Gastroesophageal sphincter (tissue), 4 donors: ENCODE measurements at regions not wholly inside any gene's neighbourhood (a gene's known extent, or its start where the extent isn't known, plus 50 kb on each side); places are given as distances from the start of the nearest gene placed in this dataset.

Experiments used
- ATAC-seq: fragments of 150-250 bp; one replicate; pipeline ENCODE4 v1.9.1; 2016; ENCODE audit warnings: mild to moderate bottlenecking, moderate library complexity
- H3K27ac ChIP-seq, 4 donors: fragments of 200-600 bp; sonication (generic) in 3 of 4; 1 replicate in 3 of 4; 2 replicates in 1 of 4; pipeline ENCODE4 v1.5.1; 2016 to 2019
- H3K27me3 ChIP-seq: fragments of 200-600 bp; sonication (generic); one replicate; pipeline ENCODE4 v1.5.1; 2019
- H3K36me3 ChIP-seq, 2 donors: fragments of 200-600 bp; sonication (generic); one replicate each; pipeline ENCODE4 v1.5.1; 2019; ENCODE audit warnings: control low read depth in 1 of 2
- H3K4me1 ChIP-seq, 3 donors: fragments of 200-600 bp; sonication (generic); 1 replicate in 2 of 3; 2 replicates in 1 of 3; pipeline ENCODE4 v1.5.1; 2016 to 2019; ENCODE audit warnings: control low read depth in 2 of 3
- H3K4me3 ChIP-seq, 2 donors: fragments of 200-600 bp; sonication (generic); one replicate each; pipeline ENCODE4 v1.5.1; 2019; ENCODE audit warnings: mild to moderate bottlenecking in 1 of 2, moderate library complexity in 1 of 2
- H3K9me3 ChIP-seq, 3 donors: fragments of 200-600 bp; sonication (generic); one replicate each; pipeline ENCODE4 v1.5.1; 2017 to 2019; ENCODE audit warnings: control low read depth in 2 of 3
- EP300 ChIP-seq: sonication (generic); formaldehyde crosslinking; IDR thresholded peaks from one replicate; pipeline ENCODE4 v1.6.1; 2017; ENCODE audit warnings: antibody characterized with exemption, mild to moderate bottlenecking
- POLR2A ChIP-seq, 2 donors: fragments of 450-650 bp; IDR thresholded peaks; one replicate each; pipeline ENCODE4 v1.6.1; 2017; ENCODE audit warnings: antibody characterized with exemption in 2 of 2, mild to moderate bottlenecking in 2 of 2, moderate library complexity in 1 of 2
- POLR2AphosphoS5 ChIP-seq: sonication (generic); formaldehyde crosslinking; IDR thresholded peaks from one replicate; pipeline ENCODE4 v1.6.1; 2017; ENCODE audit warnings: antibody characterized with exemption
- WGBS, 2 donors: methylation state at CpG; one replicate each; pipeline ENCODE4 v1.1.5; 2018; ENCODE audit warnings: low coverage in 1 of 2; 5-methylcytosine and 5-hydroxymethylcytosine counted together
- TF ChIP-seq, protein P1 (sequence below), 4 experiments: fragments of 200-600 bp in 2 of 4; fragments of 450-650 bp in 2 of 4; sonication (generic) in 1 of 4; IDR thresholded peaks; one replicate each; pipeline ENCODE4 v1.5.1; 2017 to 2019; ENCODE audit warnings: antibody characterized with exemption in 4 of 4, mild to moderate bottlenecking in 2 of 4, moderate library complexity in 2 of 4

DNA sequence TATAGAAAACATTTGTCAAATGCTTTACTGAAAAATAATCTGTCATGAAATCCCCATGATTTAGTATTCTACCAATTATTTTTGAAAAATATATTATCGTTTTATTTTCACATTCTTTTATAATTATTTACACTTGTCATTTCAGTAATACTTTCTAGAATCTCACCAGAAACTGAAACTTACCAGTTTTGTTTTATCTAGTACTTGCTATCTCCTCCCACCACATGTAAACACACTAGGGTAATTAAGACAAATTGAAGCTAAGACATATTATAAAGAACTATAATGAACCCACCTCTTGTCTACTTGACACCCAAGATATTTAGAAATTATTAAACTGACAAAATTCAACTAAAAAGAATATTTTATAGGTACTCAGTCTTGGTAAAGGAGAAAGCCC, 51.5 kb upstream of the GRM3 start:
- Histone ChIP-seq H3K36me3 (no peaks in the 10 kb centered on the region), H3K9me3 (peaks cover 0 to 12% (median 0%) of the 10 kb centered on the region in 3 donors), H3K4me1 (no peaks in the 10 kb centered on the region), H3K27ac (no peak overlapping the region), H3K4me3 (no peak overlapping the region), H3K27me3 (no peaks in the 10 kb centered on the region)
- no peak for TF ChIP-seq POLR2A (IDR thresholded peaks at IDR 0.05)
- TF ChIP-seq POLR2AphosphoS5, result no peak
- no peak for TF ChIP-seq EP300
- TF ChIP-seq, protein P1, sequence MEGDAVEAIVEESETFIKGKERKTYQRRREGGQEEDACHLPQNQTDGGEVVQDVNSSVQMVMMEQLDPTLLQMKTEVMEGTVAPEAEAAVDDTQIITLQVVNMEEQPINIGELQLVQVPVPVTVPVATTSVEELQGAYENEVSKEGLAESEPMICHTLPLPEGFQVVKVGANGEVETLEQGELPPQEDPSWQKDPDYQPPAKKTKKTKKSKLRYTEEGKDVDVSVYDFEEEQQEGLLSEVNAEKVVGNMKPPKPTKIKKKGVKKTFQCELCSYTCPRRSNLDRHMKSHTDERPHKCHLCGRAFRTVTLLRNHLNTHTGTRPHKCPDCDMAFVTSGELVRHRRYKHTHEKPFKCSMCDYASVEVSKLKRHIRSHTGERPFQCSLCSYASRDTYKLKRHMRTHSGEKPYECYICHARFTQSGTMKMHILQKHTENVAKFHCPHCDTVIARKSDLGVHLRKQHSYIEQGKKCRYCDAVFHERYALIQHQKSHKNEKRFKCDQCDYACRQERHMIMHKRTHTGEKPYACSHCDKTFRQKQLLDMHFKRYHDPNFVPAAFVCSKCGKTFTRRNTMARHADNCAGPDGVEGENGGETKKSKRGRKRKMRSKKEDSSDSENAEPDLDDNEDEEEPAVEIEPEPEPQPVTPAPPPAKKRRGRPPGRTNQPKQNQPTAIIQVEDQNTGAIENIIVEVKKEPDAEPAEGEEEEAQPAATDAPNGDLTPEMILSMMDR (IDR thresholded peaks at IDR 0.05), result no peak
- no peak for ATAC-seq
- 36 to 67% methylated on average over 1 of the region's 1 CpG for WGBS, 2 donors

DNA sequence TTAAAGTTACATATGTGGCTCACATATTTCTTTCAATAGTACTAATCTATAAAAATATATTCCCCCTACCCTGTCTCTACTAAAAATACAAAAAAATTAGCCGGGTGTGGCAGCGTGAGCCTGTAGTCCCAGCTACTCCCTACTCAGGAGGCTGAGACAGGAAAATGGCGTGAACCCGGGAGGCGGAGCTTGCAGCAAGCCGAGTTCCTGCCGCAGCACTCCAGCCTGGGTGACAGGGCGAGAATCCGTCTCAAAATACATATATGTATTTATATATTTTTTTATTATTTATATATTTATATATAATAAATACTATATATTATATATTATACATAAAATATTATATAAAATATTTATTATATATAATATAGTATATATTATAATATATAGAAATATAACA, 69.7 kb upstream of the GRM3 start:
- Histone ChIP-seq H3K4me3 (no peak overlapping the region), H3K9me3 (no peaks in the 10 kb centered on the region), H3K4me1 (no peaks in the 10 kb centered on the region), H3K27ac (no peak overlapping the region), H3K27me3 (no peaks in the 10 kb centered on the region), H3K36me3 (no peaks in the 10 kb centered on the region)
- TF ChIP-seq, protein P1 (IDR thresholded peaks at IDR 0.05), result no peak
- ATAC-seq, result no peak
- WGBS, 2 donors, result 85 to 90% methylated on average over 9 of the region's 9 CpGs

DNA sequence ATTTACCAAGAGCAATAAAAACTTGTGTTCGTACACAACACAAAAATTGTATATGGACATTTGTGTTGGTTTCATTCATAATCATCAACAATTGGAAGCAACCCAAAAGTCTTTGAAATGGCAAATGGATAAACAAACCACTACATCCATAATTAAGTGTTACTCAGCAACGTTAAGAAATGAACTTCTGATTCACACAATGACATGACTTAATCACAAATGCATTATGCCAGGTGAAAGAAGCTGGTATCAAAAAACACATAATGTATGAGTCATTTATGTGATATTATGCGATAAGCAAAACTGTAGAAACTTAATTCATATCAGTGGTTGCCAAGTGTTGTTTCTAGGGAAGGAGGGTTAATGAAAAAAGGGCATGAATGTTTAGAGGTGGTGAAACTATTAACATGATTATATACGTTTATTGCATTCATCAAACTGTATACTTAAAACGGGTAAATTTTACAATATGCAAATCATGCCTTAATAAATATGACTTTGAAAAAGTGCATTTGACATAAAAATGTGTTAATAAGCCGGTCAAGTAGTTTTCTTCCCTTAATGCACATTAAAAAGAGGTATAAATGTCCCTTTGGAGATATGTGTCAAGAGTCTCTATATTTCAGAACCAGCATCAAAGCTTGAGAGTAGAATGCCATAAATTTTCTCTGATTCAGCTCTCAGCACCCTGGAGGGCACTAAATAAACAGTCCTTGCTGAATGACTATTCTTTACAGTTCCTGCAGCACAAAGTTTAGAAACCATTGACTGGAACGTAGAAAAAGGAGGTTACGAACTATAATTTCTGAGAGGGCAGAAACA, 84.8 kb upstream of the GRM3 start:
- Histone ChIP-seq H3K27ac (no peak overlapping the region), H3K27me3 (no peaks in the 10 kb centered on the region), H3K4me3 (no peak overlapping the region), H3K4me1 (no peaks in the 10 kb centered on the region), H3K36me3 (no peaks in the 10 kb centered on the region), H3K9me3 (no peaks in the 10 kb centered on the region)
- ATAC-seq, result no peak
- WGBS, 2 donors, result 41 to 69% methylated on average over 8 of the region's 8 CpGs
- TF ChIP-seq EP300 (no peak), POLR2AphosphoS5 (no peak)

DNA sequence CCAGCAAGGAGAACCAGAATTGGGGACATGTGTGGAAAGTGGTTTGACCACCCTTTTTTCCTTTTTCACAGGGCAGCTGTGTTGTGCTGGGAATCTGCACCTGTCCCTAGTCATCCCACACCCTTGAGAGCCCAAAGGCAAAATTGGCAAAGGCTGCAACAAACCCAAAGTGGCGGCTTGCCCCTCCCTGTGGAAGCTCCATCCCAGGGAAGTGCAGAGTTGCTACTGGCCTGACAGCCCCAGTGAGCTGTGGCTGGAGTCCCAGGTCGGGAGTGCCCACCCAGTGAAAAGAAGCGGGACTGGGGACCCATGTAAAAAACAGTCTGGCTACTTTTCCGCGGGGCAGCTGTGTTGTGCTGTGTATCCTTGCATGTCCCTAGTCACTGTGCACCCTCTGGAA, 109.1 kb upstream of the GRM3 start:
- no CpG with 5 or more reads among the region's 5 CpGs for WGBS, 2 donors
- H3K36me3 ChIP-seq, result no peaks in the 10 kb centered on the region
- no peak overlapping the region for H3K4me3 ChIP-seq
- no peaks in the 10 kb centered on the region for H3K4me1 ChIP-seq
- no peaks in the 10 kb centered on the region for H3K27me3 ChIP-seq
- no peak for ATAC-seq
- no peak overlapping the region for H3K27ac ChIP-seq
- no peak for TF ChIP-seq EP300
- no peak for TF ChIP-seq POLR2AphosphoS5
- TF ChIP-seq, protein P1 (IDR thresholded peaks at IDR 0.05), result no peak
- TF ChIP-seq POLR2A (IDR thresholded peaks at IDR 0.05), result no peak
- H3K9me3 ChIP-seq, result peaks cover 0 to 9% (median 0%) of the 10 kb centered on the region in 3 donors

DNA sequence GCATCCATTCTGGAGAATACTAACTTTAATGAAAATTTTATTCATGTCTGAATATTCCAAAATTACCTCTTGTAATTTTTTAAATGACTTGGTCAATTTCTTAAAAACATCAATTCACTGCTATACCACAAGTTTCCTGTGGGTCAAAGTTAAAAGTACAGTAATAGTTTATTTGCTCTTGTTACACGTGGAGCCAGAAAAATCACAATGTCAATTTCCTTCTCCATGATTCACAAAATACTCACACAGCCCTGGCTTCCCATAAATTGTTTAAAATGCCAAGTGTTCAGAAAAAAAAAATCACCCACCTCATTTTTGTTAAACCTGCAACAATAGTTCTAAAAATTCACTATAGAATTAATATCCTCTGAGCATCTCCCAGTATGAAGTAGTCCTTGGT, 139.5 kb upstream of the GRM3 start:
- Histone ChIP-seq H3K27me3 (no peaks in the 10 kb centered on the region), H3K36me3 (no peaks in the 10 kb centered on the region), H3K4me1 (no peaks in the 10 kb centered on the region), H3K4me3 (no peak overlapping the region), H3K9me3 (no peaks in the 10 kb centered on the region), H3K27ac (no peak overlapping the region)
- no peak for ATAC-seq
- TF ChIP-seq EP300, result no peak
- TF ChIP-seq, protein P1 (IDR thresholded peaks at IDR 0.05), result no peak
- TF ChIP-seq POLR2AphosphoS5, result no peak
- no peak for TF ChIP-seq POLR2A (IDR thresholded peaks at IDR 0.05)
- 23 to 26% methylated on average over 1 of the region's 1 CpG for WGBS, 2 donors
